RWPE2 (cell line): ENCODE measurements at regions not wholly inside any gene's neighbourhood (a gene's known extent, or its start where the extent isn't known, plus 50 kb on each side); places are given as distances from the start of the nearest gene placed in this dataset.

ENCODE experiments used
- ATAC-seq: fragments of 200-7000 bp; cut with Tn5 transposase; 3 replicates; pipeline ENCODE4 v1.9.1; 2021; ENCODE audit warnings: low read depth
- DNase-seq: peaks from one replicate; pipeline ENCODE4 v3.0.0-alpha.2; 2020; ENCODE audit warnings: low spot score
- H3K27ac ChIP-seq: fragments of 450-650 bp; 2 replicates; pipeline ENCODE4 v1.5.1; 2017; ENCODE audit warnings: mild to moderate bottlenecking; ENCODE audit not compliant: poor library complexity, severe bottlenecking
- H3K27me3 ChIP-seq: fragments of 250-450 bp; sonication (Bioruptor Pico); 2 replicates; pipeline ENCODE4 v1.5.1; 2021; ENCODE audit warnings: mild to moderate bottlenecking, moderate library complexity; ENCODE audit not compliant: insufficient read depth, poor library complexity, severe bottlenecking
- H3K36me3 ChIP-seq: fragments of 250-450 bp; sonication (Bioruptor Pico); 2 replicates; pipeline ENCODE4 v1.5.1; 2020; ENCODE audit warnings: low read depth, mild to moderate bottlenecking, moderate library complexity
- H3K4me1 ChIP-seq: fragments of 250-450 bp; sonication (Bioruptor Pico); 2 replicates; pipeline ENCODE4 v1.5.1; 2021; ENCODE audit warnings: mild to moderate bottlenecking, moderate library complexity; ENCODE audit not compliant: insufficient read depth, poor library complexity, severe bottlenecking
- H3K4me3 ChIP-seq: fragments of 250-450 bp; sonication (Bioruptor Pico); 2 replicates; pipeline ENCODE4 v1.5.1; 2021; ENCODE audit warnings: mild to moderate bottlenecking, moderate library complexity; ENCODE audit not compliant: severe bottlenecking
- H3K9me3 ChIP-seq: fragments of 250-450 bp; sonication (Bioruptor Pico); 2 replicates; pipeline ENCODE4 v1.5.1; 2021; ENCODE audit warnings: mild to moderate bottlenecking, moderate library complexity; ENCODE audit not compliant: severe bottlenecking
- CTCF ChIP-seq: fragments of 450-650 bp; IDR thresholded peaks from one replicate; pipeline ENCODE4 v1.5.1; 2017; ENCODE audit warnings: mild to moderate bottlenecking, moderate library complexity; ENCODE audit not compliant: poor library complexity, severe bottlenecking

DNA sequence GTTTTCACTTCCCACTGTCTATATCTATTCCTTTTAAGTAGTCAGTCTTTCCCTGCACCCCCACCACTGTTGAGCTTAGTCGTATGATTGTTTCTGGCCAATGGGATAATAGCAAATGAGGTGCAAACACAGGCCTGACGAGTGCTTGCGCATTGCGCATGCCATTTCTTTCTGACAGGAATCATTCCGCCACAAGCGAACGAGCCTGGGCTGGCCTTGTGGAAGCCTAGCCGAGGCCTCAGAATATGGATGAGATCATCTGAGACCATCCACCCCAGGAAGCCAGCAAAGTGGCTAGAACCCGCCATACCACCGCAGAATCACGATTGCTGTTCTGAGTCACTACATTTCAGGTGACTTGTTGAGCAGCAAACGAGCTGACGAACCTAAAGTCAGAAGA, 52.2 kb upstream of the PRL start:
- H3K27ac ChIP-seq = no peak overlapping the region
- no peaks in the 10 kb centered on the region for H3K9me3 ChIP-seq
- TF ChIP-seq CTCF = no peak
- H3K27me3 ChIP-seq = no peaks in the 10 kb centered on the region
- H3K4me1 ChIP-seq = no peaks in the 10 kb centered on the region
- H3K36me3 ChIP-seq = no peaks in the 10 kb centered on the region
- ATAC-seq (no peak), DNase-seq (no peak)
- H3K4me3 ChIP-seq = no peak overlapping the region

GRCh38 chr6:22349528-22349927, 52.7 kb upstream of the PRL start:
- no peak overlapping the region for H3K4me3 ChIP-seq
- H3K27ac ChIP-seq = no peak overlapping the region
- TF ChIP-seq CTCF = no peak
- H3K27me3 ChIP-seq = no peaks in the 10 kb centered on the region
- ATAC-seq (no peak), DNase-seq (no peak)
- H3K36me3 ChIP-seq = no peaks in the 10 kb centered on the region
- H3K4me1 ChIP-seq = no peaks in the 10 kb centered on the region
- no peaks in the 10 kb centered on the region for H3K9me3 ChIP-seq

GRCh38 chr6:22350109-22350508, 53.3 kb upstream of the PRL start:
- no peak for TF ChIP-seq CTCF
- ATAC-seq = no peak
- H3K27ac ChIP-seq = no peak overlapping the region
- no peaks in the 10 kb centered on the region for H3K36me3 ChIP-seq
- no peaks in the 10 kb centered on the region for H3K27me3 ChIP-seq
- no peak overlapping the region for H3K4me3 ChIP-seq
- no peak for DNase-seq
- no peaks in the 10 kb centered on the region for H3K9me3 ChIP-seq
- no peaks in the 10 kb centered on the region for H3K4me1 ChIP-seq

GRCh38 chr6:22353101-22353500, 56.3 kb upstream of the PRL start:
- Histone ChIP-seq H3K27ac (no peak overlapping the region), H3K4me3 (no peak overlapping the region), H3K4me1 (no peaks in the 10 kb centered on the region), H3K27me3 (no peaks in the 10 kb centered on the region), H3K9me3 (no peaks in the 10 kb centered on the region), H3K36me3 (no peaks in the 10 kb centered on the region)
- no peak for TF ChIP-seq CTCF
- ATAC-seq = no peak
- no peak for DNase-seq

DNA sequence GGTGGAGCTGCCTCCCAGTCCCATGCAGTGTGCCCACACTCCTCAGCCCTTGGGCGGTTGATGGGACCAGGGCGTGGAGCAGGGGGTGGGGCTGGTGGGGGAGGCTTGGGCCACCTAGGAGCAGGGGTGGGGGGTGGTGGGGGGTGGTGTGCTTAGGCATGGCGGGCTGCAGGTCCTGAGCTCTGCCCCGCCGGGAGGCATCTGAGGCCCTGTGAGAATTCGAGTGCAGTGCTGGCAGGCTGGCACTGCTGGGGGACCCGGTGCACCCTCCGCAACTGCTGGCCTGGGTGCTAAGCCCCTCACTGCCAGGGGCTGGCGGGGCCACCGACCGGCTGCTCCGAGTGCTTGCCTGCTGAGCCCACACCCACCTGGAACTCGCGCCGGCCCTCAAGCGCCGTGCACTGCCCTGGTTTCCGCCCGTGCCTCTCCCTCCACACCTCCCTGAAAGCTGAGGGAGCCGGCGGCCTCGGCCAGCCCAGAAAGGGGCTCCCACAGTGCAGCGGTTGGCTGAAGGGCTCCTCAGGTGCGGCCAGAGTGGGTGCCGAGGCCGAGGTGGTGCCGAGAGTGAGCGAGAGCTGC, 59.6 kb upstream of the PRL start:
- Histone ChIP-seq H3K27ac (no peak overlapping the region), H3K27me3 (no peaks in the 10 kb centered on the region), H3K36me3 (no peaks in the 10 kb centered on the region), H3K4me3 (no peak overlapping the region), H3K4me1 (no peaks in the 10 kb centered on the region), H3K9me3 (no peaks in the 10 kb centered on the region)
- DNase-seq (no peak), ATAC-seq (no peak)
- no peak for TF ChIP-seq CTCF
